CD4-positive, CD25-positive, alpha-beta regulatory T cell (primary cell): ENCODE measurements at regions not wholly inside any gene's neighbourhood (a gene's known extent, or its start where the extent isn't known, plus 50 kb on each side); places are given as distances from the start of the nearest gene placed in this dataset.

ENCODE experiments used
- ATAC-seq, 2 donors: fragments of 150-1000 bp; cut with Tn5 transposase; one replicate each; pipeline ENCODE4 v1.10.0; 2021; ENCODE audit warnings: low read depth in 2 of 2, moderate number of reproducible peaks in 2 of 2, moderate library complexity in 1 of 2
- DNase-seq, 3 donors: peaks; one replicate each; pipeline versions ENCODE4 v3.0.0 to v3.0.0-alpha.2; 2012 to 2022; ENCODE audit warnings: mixed read lengths in 1 of 3
- H3K27ac ChIP-seq: one replicate; pipeline ENCODE4 v1.7.0; 2013; ENCODE audit warnings: mild to moderate bottlenecking, low read length; ENCODE audit not compliant: insufficient read depth, poor library complexity, severe bottlenecking
- H3K27me3 ChIP-seq: one replicate; pipeline ENCODE4 v1.7.0; 2013; ENCODE audit warnings: low read length; ENCODE audit not compliant: control insufficient read depth, insufficient read depth
- H3K36me3 ChIP-seq: one replicate; pipeline ENCODE4 v1.7.0; 2013; ENCODE audit warnings: mild to moderate bottlenecking, low read length, moderate library complexity; ENCODE audit not compliant: control insufficient read depth, insufficient read depth
- H3K4me1 ChIP-seq: 2 replicates; pipeline ENCODE4 v1.7.0; 2013; ENCODE audit warnings: mild to moderate bottlenecking, low read length; ENCODE audit not compliant: insufficient read depth, control insufficient read depth, poor library complexity, severe bottlenecking
- H3K4me3 ChIP-seq: one replicate; pipeline ENCODE4 v1.7.0; 2013; ENCODE audit warnings: low read depth, mild to moderate bottlenecking, low read length, moderate library complexity
- H3K9me3 ChIP-seq, 2 experiments: 1 replicate in 1 of 2; 2 replicates in 1 of 2; pipeline ENCODE4 v1.7.0; 2013; ENCODE audit warnings: low read length in 2 of 2, mild to moderate bottlenecking in 1 of 2, moderate library complexity in 1 of 2; ENCODE audit not compliant: control insufficient read depth in 2 of 2
- H3K27ac Mint-ChIP-seq, 3 donors: one replicate each; pipeline ENCODE4 v1.8.0; 2020 to 2022; ENCODE audit warnings: mild to moderate bottlenecking in 3 of 3, mixed read lengths in 3 of 3, moderate library complexity in 2 of 3
- H3K27me3 Mint-ChIP-seq: one replicate; pipeline ENCODE4 v1.8.0; 2022; ENCODE audit warnings: mild to moderate bottlenecking, mixed read lengths
- H3K36me3 Mint-ChIP-seq: one replicate; pipeline ENCODE4 v1.8.0; 2020; ENCODE audit warnings: mixed read lengths
- H3K4me1 Mint-ChIP-seq, 4 donors: one replicate each; pipeline ENCODE4 v1.8.0; 2020 to 2022; ENCODE audit warnings: mixed read lengths in 4 of 4, mild to moderate bottlenecking in 1 of 4
- H3K4me3 Mint-ChIP-seq, 4 donors: one replicate each; pipeline ENCODE4 v1.8.0; 2020 to 2022; ENCODE audit warnings: mild to moderate bottlenecking in 4 of 4, mixed read lengths in 4 of 4, moderate library complexity in 3 of 4
- H3K9me3 Mint-ChIP-seq, 7 donors: one replicate each; pipeline ENCODE4 v1.8.0; 2020 to 2022; ENCODE audit warnings: mixed read lengths in 7 of 7, mild to moderate bottlenecking in 3 of 7, moderate library complexity in 2 of 7

GRCh38 chr3:31102196-31102879 is 207.9 kb upstream of the GADL1 start:
- Mint-ChIP-seq H3K27me3 (peaks cover 5% of the 10 kb centered on the region), H3K36me3 (no peaks in the 10 kb centered on the region), H3K27ac (no peak overlapping the region), H3K4me3 (no peak overlapping the region), H3K9me3 (peaks cover 0 to 4% (median 0%) of the 10 kb centered on the region in 7 donors), H3K4me1 (no peaks in the 10 kb centered on the region)
- Histone ChIP-seq H3K9me3 (no peaks in the 10 kb centered on the region), H3K4me1 (no peaks in the 10 kb centered on the region), H3K36me3 (no peaks in the 10 kb centered on the region), H3K27me3 (no peaks in the 10 kb centered on the region), H3K4me3 (no peak overlapping the region), H3K27ac (no peak overlapping the region)
- DNase-seq, result no peak
- ATAC-seq, result no peak

- H3K27ac ChIP-seq, result no peak overlapping the region
- DNase-seq (no peak), ATAC-seq (no peak)
- no peaks in the 10 kb centered on the region for H3K36me3 ChIP-seq
- H3K36me3 Mint-ChIP-seq, result no peaks in the 10 kb centered on the region
- H3K4me1 Mint-ChIP-seq, result no peaks in the 10 kb centered on the region
- no peaks in the 10 kb centered on the region for H3K4me1 ChIP-seq
- no peak overlapping the region for H3K27ac Mint-ChIP-seq
- H3K4me3 Mint-ChIP-seq, result no peak overlapping the region
- no peaks in the 10 kb centered on the region for H3K27me3 Mint-ChIP-seq
- H3K9me3 Mint-ChIP-seq, result peaks cover 0 to 4% (median 0%) of the 10 kb centered on the region in 7 donors
- H3K9me3 ChIP-seq, result no peaks in the 10 kb centered on the region
- no peaks in the 10 kb centered on the region for H3K27me3 ChIP-seq
- H3K4me3 ChIP-seq, result no peak overlapping the region
Measured at GRCh38 chr3:31103181-31103580, 208.7 kb upstream of the GADL1 start.

DNA sequence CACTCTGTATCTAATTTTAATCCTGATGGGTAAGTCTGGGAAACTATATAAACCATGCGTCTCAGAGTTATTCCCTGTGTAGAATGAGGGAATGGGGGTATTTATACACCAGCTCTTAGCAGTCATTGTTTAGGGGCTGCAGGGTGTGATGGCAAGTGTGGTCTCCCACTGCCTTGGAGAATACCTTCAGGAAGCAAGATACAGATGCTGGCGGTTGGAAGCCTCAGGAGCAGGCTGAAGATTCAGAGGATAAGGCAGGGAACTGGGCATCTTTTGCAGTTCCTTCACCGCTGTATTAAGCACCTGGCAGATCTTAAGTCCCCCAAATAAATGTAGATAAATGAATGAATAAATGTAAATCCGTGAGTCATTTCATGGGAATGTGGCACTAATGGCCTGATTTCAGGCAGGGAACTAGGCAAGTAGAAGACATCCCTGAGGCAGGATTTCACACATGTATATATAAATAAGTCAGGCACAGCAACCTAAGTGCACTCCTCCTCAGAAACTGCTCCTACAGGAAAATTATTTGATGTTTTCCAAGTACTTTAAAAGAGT is 209.2 kb upstream of the GADL1 start:
- Mint-ChIP-seq H3K36me3 (no peaks in the 10 kb centered on the region), H3K27me3 (no peaks in the 10 kb centered on the region), H3K27ac (no peak overlapping the region), H3K4me1 (no peaks in the 10 kb centered on the region), H3K9me3 (peaks cover 0 to 4% (median 0%) of the 10 kb centered on the region in 7 donors), H3K4me3 (no peak overlapping the region)
- H3K36me3 ChIP-seq, result no peaks in the 10 kb centered on the region
- no peak overlapping the region for H3K4me3 ChIP-seq
- no peaks in the 10 kb centered on the region for H3K27me3 ChIP-seq
- no peaks in the 10 kb centered on the region for H3K9me3 ChIP-seq
- ATAC-seq, result no peak
- no peak overlapping the region for H3K27ac ChIP-seq
- DNase-seq, result no peak
- H3K4me1 ChIP-seq, result no peaks in the 10 kb centered on the region

DNA sequence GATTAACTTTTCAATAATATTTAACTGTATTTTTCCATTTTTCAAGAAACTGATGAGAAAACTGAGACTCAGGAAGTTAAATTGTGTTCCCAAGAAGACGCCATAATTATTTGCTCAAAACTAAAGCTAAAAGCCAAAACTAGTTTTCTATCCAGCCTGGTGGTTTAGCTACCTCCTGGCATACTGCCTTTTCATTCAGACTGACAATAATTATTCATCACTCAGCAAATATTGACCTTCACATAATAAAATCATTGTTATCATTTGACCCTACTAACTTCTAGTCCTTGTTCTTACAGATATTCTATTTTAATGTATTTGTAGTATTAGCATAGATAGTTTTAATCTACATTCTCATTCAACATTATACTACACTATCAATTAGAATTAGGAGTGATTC is 210.6 kb upstream of the GADL1 start:
- H3K9me3 Mint-ChIP-seq, result peaks cover 0 to 4% (median 2%) of the 10 kb centered on the region in 7 donors
- H3K4me3 ChIP-seq, result no peak overlapping the region
- no peaks in the 10 kb centered on the region for H3K27me3 ChIP-seq
- H3K36me3 ChIP-seq, result no peaks in the 10 kb centered on the region
- H3K4me1 ChIP-seq, result no peaks in the 10 kb centered on the region
- H3K9me3 ChIP-seq, result no peaks in the 10 kb centered on the region
- H3K4me3 Mint-ChIP-seq, result no peak overlapping the region
- no peaks in the 10 kb centered on the region for H3K4me1 Mint-ChIP-seq
- ATAC-seq (no peak), DNase-seq (no peak)
- no peaks in the 10 kb centered on the region for H3K36me3 Mint-ChIP-seq
- H3K27ac ChIP-seq, result no peak overlapping the region
- no peaks in the 10 kb centered on the region for H3K27me3 Mint-ChIP-seq
- H3K27ac Mint-ChIP-seq, result no peak overlapping the region

- peak in 1 of 3 donors; percentile 33 for DNase-seq
Measured at GRCh38 chr3:31105438-31106077, 211.1 kb upstream of the GADL1 start.

DNA sequence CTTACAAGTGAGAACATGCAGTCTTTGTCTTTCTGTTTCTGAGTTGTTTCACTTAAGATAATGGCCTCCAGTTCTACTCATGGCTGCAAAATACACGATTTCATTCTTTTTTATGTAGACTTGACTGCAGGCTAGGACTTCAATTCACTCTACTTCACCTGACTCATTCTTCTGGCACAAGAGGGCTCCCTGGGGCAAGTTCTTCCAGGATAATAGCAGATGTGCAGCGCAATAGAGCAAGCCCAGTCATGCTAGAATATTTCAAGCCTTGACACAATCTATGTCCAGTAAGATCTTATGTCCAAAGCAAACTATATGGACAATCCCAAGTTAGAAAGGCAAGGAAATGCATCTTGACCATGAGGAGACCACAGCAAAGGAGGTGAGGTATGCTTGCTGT is 211.7 kb upstream of the GADL1 start:
- peaks cover 0 to 4% (median 2%) of the 10 kb centered on the region in 7 donors for H3K9me3 Mint-ChIP-seq
- H3K27me3 Mint-ChIP-seq, result no peaks in the 10 kb centered on the region
- DNase-seq, result no peak
- no peaks in the 10 kb centered on the region for H3K4me1 Mint-ChIP-seq
- Histone ChIP-seq H3K36me3 (no peaks in the 10 kb centered on the region), H3K4me3 (no peak overlapping the region), H3K4me1 (no peaks in the 10 kb centered on the region), H3K27ac (no peak overlapping the region), H3K27me3 (no peaks in the 10 kb centered on the region), H3K9me3 (no peaks in the 10 kb centered on the region)
- no peak overlapping the region for H3K27ac Mint-ChIP-seq
- ATAC-seq, result no peak
- no peak overlapping the region for H3K4me3 Mint-ChIP-seq
- H3K36me3 Mint-ChIP-seq, result no peaks in the 10 kb centered on the region

More at GRCh38 chr3:31105438-31106077, 211.1 kb upstream of the GADL1 start:
- H3K9me3 ChIP-seq, result no peaks in the 10 kb centered on the region
- ATAC-seq, result no peak
- H3K36me3 ChIP-seq, result no peaks in the 10 kb centered on the region
- peaks cover 0 to 4% (median 2%) of the 10 kb centered on the region in 7 donors for H3K9me3 Mint-ChIP-seq
- no peaks in the 10 kb centered on the region for H3K27me3 Mint-ChIP-seq
- no peak overlapping the region for H3K27ac Mint-ChIP-seq
- H3K27ac ChIP-seq, result no peak overlapping the region
- H3K36me3 Mint-ChIP-seq, result no peaks in the 10 kb centered on the region
- no peaks in the 10 kb centered on the region for H3K4me1 Mint-ChIP-seq
- no peaks in the 10 kb centered on the region for H3K4me1 ChIP-seq
- no peak overlapping the region for H3K4me3 Mint-ChIP-seq
- H3K4me3 ChIP-seq, result no peak overlapping the region
- no peaks in the 10 kb centered on the region for H3K27me3 ChIP-seq

DNA sequence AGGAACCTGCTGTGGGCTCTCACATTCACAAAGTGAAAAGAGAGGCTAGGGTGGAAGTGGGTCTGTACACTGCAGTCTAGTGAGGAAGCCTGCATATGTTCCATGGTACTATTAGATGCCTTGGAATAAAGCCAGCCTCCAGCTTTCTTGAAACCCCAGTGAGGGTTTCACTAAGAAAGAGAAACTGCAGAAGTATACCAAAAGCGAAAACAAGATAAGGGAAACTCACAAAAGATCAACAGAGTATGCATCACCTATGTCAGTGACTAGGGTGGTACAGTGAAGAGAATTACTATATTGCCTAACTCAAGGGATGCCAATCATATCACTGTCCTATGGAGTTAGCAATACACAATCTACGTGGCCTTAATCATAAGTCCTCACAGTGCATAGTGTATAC is 212.5 kb upstream of the GADL1 start:
- ATAC-seq (no peak), DNase-seq (peak in 1 of 3 donors; percentile 30)
- H3K27ac Mint-ChIP-seq, result no peak overlapping the region
- no peak overlapping the region for H3K27ac ChIP-seq
- no peaks in the 10 kb centered on the region for H3K27me3 ChIP-seq
- H3K4me3 Mint-ChIP-seq, result no peak overlapping the region
- H3K4me1 Mint-ChIP-seq, result no peaks in the 10 kb centered on the region
- peaks cover 0 to 4% (median 2%) of the 10 kb centered on the region in 7 donors for H3K9me3 Mint-ChIP-seq
- H3K4me3 ChIP-seq, result no peak overlapping the region
- no peaks in the 10 kb centered on the region for H3K27me3 Mint-ChIP-seq
- H3K36me3 Mint-ChIP-seq, result no peaks in the 10 kb centered on the region
- H3K9me3 ChIP-seq, result no peaks in the 10 kb centered on the region
- H3K36me3 ChIP-seq, result no peaks in the 10 kb centered on the region
- H3K4me1 ChIP-seq, result no peaks in the 10 kb centered on the region

DNA sequence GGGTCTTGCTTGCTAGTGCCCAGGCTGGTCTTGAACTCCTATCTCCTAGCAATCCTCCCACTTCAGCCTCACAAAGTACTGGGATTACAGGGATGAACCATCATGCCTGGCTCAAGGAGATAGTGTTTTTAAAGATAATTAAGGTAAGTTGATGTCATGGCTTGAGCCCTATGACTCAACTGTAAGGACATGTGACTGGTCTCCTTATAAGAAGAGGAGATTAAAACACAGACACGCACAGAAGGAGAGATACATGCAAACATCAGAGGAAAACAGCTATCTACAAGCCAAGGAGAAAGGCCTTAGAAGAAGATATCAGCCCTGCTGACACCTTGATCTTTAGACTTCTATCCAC is 220.4 kb upstream of the GADL1 start:
- Mint-ChIP-seq H3K4me3 (no peak overlapping the region), H3K36me3 (no peaks in the 10 kb centered on the region), H3K27me3 (no peaks in the 10 kb centered on the region), H3K9me3 (peaks cover 0 to 8% (median 1%) of the 10 kb centered on the region in 7 donors), H3K4me1 (peaks cover 0 to 4% (median 0%) of the 10 kb centered on the region in 4 donors), H3K27ac (no peak overlapping the region)
- no peaks in the 10 kb centered on the region for H3K9me3 ChIP-seq
- H3K27me3 ChIP-seq, result no peaks in the 10 kb centered on the region
- no peaks in the 10 kb centered on the region for H3K4me1 ChIP-seq
- no peaks in the 10 kb centered on the region for H3K36me3 ChIP-seq
- DNase-seq (no peak), ATAC-seq (no peak)
- no peak overlapping the region for H3K27ac ChIP-seq
- H3K4me3 ChIP-seq, result no peak overlapping the region
